NB4 (cell line): ENCODE measurements at regions not wholly inside any gene's neighbourhood (a gene's known extent, or its start where the extent isn't known, plus 50 kb on each side); places are given as distances from the start of the nearest gene placed in this dataset.

Source experiments
- POLR2A ChIP-seq: IDR thresholded peaks from 2 replicates; pipeline ENCODE4 v1.6.1; 2011; ENCODE audit warnings: mild to moderate bottlenecking; ENCODE audit not compliant: insufficient read length; ENCODE audit errors: extremely low read depth
- TF ChIP-seq, protein P1 (sequence below): IDR thresholded peaks from one replicate; pipeline ENCODE4 v1.5.1; 2012; ENCODE audit warnings: low read depth, low read length
- TF ChIP-seq, protein P2 (sequence below): IDR thresholded peaks from 2 replicates; pipeline ENCODE4 v1.6.1; 2011; ENCODE audit warnings: low read depth, low read length

DNA sequence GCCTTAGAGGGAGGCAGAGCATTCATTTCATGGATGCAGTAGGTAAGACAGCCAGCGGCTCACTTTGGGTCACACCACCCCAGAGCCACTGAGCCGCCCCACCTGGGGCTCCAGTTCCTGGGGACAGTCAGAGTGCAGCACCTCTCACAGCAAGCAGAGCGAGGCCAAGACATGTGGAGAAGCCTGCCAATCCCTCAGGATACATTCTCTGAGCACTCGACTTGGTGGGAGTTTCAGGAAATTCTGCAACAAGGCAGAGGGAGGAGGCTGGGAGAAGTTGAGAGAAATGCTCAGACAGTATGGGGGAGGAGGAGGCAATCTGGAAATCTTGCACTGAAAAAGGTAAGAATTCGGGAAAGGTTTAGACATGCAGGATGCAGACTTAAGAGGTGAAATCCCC is 60.8 kb upstream of the WLS start:
- TF ChIP-seq, protein P1, sequence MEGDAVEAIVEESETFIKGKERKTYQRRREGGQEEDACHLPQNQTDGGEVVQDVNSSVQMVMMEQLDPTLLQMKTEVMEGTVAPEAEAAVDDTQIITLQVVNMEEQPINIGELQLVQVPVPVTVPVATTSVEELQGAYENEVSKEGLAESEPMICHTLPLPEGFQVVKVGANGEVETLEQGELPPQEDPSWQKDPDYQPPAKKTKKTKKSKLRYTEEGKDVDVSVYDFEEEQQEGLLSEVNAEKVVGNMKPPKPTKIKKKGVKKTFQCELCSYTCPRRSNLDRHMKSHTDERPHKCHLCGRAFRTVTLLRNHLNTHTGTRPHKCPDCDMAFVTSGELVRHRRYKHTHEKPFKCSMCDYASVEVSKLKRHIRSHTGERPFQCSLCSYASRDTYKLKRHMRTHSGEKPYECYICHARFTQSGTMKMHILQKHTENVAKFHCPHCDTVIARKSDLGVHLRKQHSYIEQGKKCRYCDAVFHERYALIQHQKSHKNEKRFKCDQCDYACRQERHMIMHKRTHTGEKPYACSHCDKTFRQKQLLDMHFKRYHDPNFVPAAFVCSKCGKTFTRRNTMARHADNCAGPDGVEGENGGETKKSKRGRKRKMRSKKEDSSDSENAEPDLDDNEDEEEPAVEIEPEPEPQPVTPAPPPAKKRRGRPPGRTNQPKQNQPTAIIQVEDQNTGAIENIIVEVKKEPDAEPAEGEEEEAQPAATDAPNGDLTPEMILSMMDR: no peak
- no peak for TF ChIP-seq POLR2A
- TF ChIP-seq, protein P2, sequence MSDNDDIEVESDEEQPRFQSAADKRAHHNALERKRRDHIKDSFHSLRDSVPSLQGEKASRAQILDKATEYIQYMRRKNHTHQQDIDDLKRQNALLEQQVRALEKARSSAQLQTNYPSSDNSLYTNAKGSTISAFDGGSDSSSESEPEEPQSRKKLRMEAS: no peak
